NT2/D1 (cell line): ENCODE measurements at regions not wholly inside any gene's neighbourhood (a gene's known extent, or its start where the extent isn't known, plus 50 kb on each side); places are given as distances from the start of the nearest gene placed in this dataset.
"Not testable (repeated sequence)": the region's sequence is repeated elsewhere in the genome, so short reads cannot be mapped to it uniquely, and the experiment has no call there.

Experiments used
- DNase-seq: peaks from one replicate; pipeline ENCODE4 v3.0.0-alpha.2; 2011; ENCODE audit warnings: low read depth, low spot score
- H3K27me3 ChIP-seq: 2 replicates; pipeline ENCODE4 v1.6.0; 2011; ENCODE audit warnings: mild to moderate bottlenecking; ENCODE audit not compliant: insufficient read length, insufficient read depth
- H3K36me3 ChIP-seq: 2 replicates; pipeline ENCODE4 v1.6.1; 2011; ENCODE audit warnings: mild to moderate bottlenecking, low read length, mixed read lengths; ENCODE audit not compliant: insufficient read depth, insufficient read length
- H3K4me1 ChIP-seq: 2 replicates; pipeline ENCODE4 v1.5.1; 2011; ENCODE audit not compliant: insufficient read depth, insufficient read length
- H3K4me3 ChIP-seq: 2 replicates; pipeline ENCODE4 v1.5.1; 2011; ENCODE audit warnings: low read depth; ENCODE audit not compliant: insufficient read length
- H3K9ac ChIP-seq: 2 replicates; pipeline ENCODE4 v1.6.0; 2011; ENCODE audit warnings: low read depth; ENCODE audit not compliant: insufficient read length
- H3K9me3 ChIP-seq: 2 replicates; pipeline ENCODE4 v1.5.1; 2011; ENCODE audit warnings: mild to moderate bottlenecking, low read length; ENCODE audit not compliant: insufficient read depth
- SUZ12 ChIP-seq: IDR thresholded peaks from 2 replicates; pipeline ENCODE4 v1.6.1; 2011; ENCODE audit not compliant: insufficient read length, insufficient read depth; ENCODE audit errors: extremely low read depth
- YY1 ChIP-seq: IDR thresholded peaks from 2 replicates; pipeline ENCODE4 v1.6.1; 2011; ENCODE audit not compliant: insufficient read length, insufficient read depth
- ZNF274 ChIP-seq: IDR thresholded peaks from 2 replicates; pipeline ENCODE4 v1.6.1; 2011; ENCODE audit warnings: mild to moderate bottlenecking, low read depth, low read length

GRCh38 chr4:56134266-56134665 lies 185.5 kb downstream of the CEP135 start:
- no peaks in the 10 kb centered on the region for H3K4me1 ChIP-seq
- no peak overlapping the region for H3K4me3 ChIP-seq
- no peak overlapping the region for H3K9ac ChIP-seq
- TF ChIP-seq YY1 (no peak), ZNF274 (no peak), SUZ12 (no peak)
- H3K27me3 ChIP-seq: no peaks in the 10 kb centered on the region
- H3K9me3 ChIP-seq: no peaks in the 10 kb centered on the region
- H3K36me3 ChIP-seq: no peaks in the 10 kb centered on the region
- DNase-seq: no peak

DNA sequence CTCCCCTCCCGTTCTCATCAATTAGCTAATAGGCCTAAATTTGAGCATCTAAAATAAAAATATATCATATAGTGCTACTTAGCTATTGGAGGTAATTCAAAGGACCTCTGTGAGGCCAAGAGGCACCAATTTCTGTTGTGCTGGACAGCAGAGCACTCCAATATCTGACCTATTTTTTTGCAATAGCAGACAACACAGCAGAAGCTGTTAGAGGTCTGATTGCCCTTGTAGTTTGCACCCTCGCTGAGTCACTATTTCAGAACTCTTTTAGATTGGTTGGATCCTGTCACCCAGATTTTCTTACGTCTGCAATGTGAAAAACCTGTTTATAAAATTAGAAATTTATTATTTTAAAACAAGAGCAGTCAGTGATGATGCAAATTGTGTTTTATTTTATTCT lies 184.1 kb downstream of the CEP135 start:
- Histone ChIP-seq H3K27me3 (no peaks in the 10 kb centered on the region), H3K9ac (no peak overlapping the region), H3K4me3 (no peak overlapping the region), H3K36me3 (no peaks in the 10 kb centered on the region), H3K9me3 (no peaks in the 10 kb centered on the region), H3K4me1 (no peaks in the 10 kb centered on the region)
- DNase-seq: no peak
- TF ChIP-seq ZNF274: no peak
- TF ChIP-seq SUZ12: no peak
- no peak for TF ChIP-seq YY1

GRCh38 chr4:56132188-56132587 lies 183.4 kb downstream of the CEP135 start:
- H3K4me1 ChIP-seq, H3K36me3 ChIP-seq, DNase-seq, H3K4me3 ChIP-seq, H3K27me3 ChIP-seq, H3K9me3 ChIP-seq, H3K9ac ChIP-seq: not testable (repeated sequence)

DNA sequence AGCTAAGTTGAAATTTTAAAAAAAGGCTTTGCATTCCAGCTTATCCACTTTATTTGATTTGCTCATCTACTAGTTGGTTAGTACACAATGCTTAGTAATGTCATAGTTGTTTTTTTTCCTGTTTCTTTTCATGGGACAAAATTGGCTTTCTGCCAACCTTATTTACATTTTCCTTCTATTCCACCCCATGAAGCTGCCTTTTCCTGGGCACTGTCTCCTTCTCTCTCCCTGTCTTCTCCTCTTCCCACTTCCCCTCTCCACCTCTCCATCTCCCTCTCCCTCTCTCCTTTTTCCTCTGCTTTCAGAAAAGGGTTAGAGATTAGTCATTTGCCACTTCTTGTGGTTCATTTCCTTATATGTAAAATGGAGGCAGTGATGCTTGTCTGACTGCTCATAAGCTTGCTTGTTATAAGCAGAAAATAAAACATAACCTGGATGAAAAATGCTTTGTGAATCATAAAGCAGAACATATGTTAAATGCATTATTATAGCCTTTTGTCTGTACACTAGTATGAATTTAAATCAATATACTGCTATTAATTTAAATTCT lies 181.9 kb downstream of the CEP135 start:
- Histone ChIP-seq H3K36me3 (no peaks in the 10 kb centered on the region), H3K4me1 (no peaks in the 10 kb centered on the region), H3K9me3 (no peaks in the 10 kb centered on the region), H3K27me3 (no peaks in the 10 kb centered on the region), H3K4me3 (no peak overlapping the region), H3K9ac (no peak overlapping the region)
- DNase-seq: no peak
- TF ChIP-seq YY1 (no peak), ZNF274 (no peak), SUZ12 (no peak)

DNA sequence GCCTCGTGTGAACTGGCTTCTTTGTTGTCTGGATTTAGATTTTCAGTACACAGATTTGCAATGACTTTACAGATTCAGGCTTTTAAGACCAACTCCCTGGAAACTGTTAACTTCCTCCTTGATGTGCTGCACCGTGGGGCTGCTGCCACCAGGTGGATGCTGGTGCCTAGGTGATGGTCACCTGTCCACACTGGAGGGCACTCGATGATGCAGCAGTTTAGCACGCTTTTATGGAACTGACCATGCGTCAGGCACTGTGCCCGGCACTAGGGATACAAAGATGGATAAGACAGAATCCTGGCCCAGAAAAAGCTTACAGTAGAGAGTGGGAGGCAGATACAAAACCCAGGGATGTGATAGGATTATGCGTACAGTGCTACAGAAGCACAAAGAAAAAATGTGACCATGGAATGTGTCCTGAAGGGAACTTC lies 180.7 kb downstream of the CEP135 start:
- TF ChIP-seq YY1 (no peak), ZNF274 (no peak), SUZ12 (no peak)
- Histone ChIP-seq H3K4me1 (no peaks in the 10 kb centered on the region), H3K9ac (no peak overlapping the region), H3K4me3 (no peak overlapping the region), H3K9me3 (no peaks in the 10 kb centered on the region), H3K36me3 (no peaks in the 10 kb centered on the region), H3K27me3 (no peaks in the 10 kb centered on the region)
- no peak for DNase-seq

DNA sequence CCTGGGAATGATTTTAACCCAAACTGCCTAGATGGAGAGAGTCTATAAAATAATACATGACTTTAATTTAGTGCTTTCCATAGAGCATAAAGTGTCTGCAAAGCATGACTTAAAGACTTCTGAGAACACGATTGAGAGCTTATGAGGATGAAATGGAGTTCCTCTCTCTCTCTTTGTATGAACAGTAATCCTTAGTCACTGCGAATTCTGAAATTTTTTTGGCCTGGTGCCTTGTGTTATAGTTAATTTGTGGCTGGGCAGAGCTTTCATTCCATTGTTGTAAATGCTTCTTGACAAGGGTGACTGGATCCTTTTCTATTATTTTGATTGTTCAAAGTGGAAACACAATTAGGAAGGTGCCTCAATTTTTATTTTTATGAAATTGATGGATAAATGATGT lies 179.5 kb downstream of the CEP135 start:
- TF ChIP-seq YY1 (no peak), ZNF274 (no peak), SUZ12 (no peak)
- DNase-seq: no peak
- Histone ChIP-seq H3K36me3 (no peaks in the 10 kb centered on the region), H3K27me3 (no peaks in the 10 kb centered on the region), H3K4me1 (no peaks in the 10 kb centered on the region), H3K9ac (no peak overlapping the region), H3K4me3 (no peak overlapping the region), H3K9me3 (no peaks in the 10 kb centered on the region)

GRCh38 chr4:56127716-56128115 lies 179.0 kb downstream of the CEP135 start:
- no peak for DNase-seq

GRCh38 chr4:56123547-56123946 lies 174.8 kb downstream of the CEP135 start:
- Histone ChIP-seq H3K9ac (no peak overlapping the region), H3K36me3 (no peaks in the 10 kb centered on the region), H3K4me3 (no peak overlapping the region), H3K4me1 (no peaks in the 10 kb centered on the region), H3K27me3 (no peaks in the 10 kb centered on the region), H3K9me3 (no peaks in the 10 kb centered on the region)
- TF ChIP-seq SUZ12 (no peak), YY1 (no peak), ZNF274 (no peak)
- DNase-seq: no peak

More at GRCh38 chr4:56127716-56128115, 179.0 kb downstream of the CEP135 start:
- H3K4me3 ChIP-seq: no peak overlapping the region
- no peaks in the 10 kb centered on the region for H3K36me3 ChIP-seq
- TF ChIP-seq SUZ12 (no peak), YY1 (no peak), ZNF274 (no peak)
- H3K27me3 ChIP-seq: no peaks in the 10 kb centered on the region
- no peaks in the 10 kb centered on the region for H3K4me1 ChIP-seq
- no peaks in the 10 kb centered on the region for H3K9me3 ChIP-seq
- H3K9ac ChIP-seq: no peak overlapping the region
